ENCODE measurements at regions not wholly inside any gene's neighbourhood (a gene's known extent, or its start where the extent isn't known, plus 50 kb on each side); places are given as distances from the start of the nearest gene placed in this dataset.
A peak's percentile ranks its signal among the peaks of the same experiment; 100 is the strongest.
"Not testable (repeated sequence)": the region's sequence is repeated elsewhere in the genome, so short reads cannot be mapped to it uniquely, and the experiment has no call there.

DNA sequence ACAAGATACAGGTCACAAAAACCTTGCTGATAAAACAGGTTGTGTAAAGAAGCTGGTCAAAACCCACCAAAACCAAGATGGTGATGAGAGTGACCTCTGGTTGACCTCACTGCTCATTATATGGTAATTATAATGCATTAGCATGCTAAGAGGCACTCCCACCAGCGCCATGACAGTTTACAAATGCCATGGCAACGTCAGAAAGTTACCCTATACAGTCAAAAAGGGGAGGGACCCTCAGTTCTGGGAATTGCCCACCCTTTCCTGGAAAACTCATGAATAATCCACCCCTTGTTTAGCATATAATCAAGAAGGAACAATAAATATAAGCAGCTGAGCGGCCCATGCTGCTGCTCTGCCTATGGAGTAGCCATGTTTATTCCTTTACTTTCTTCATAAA, 434.1 kb downstream of the ZNF536 start:
- DNase-seq = no peak

DNA sequence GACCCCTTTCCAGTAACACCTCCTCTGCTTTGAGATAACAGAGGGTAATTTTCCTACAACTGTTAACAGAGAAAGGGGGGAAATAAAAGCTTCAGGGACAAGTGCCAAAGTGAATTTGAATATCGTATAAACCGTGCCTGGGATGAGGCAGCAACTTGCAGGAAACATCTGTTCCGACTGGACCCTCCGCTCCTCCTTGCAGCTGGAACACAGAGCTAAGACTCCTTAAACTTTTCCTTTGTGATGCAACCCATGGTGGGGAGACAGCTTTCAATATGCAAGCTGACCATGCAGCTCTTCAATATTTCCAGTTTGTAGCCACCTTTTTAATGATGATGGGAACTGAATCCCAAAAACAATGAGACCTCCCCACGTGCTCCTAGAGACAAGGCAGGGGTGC, 432.6 kb downstream of the ZNF536 start:
- DNase-seq = no peak

DNA sequence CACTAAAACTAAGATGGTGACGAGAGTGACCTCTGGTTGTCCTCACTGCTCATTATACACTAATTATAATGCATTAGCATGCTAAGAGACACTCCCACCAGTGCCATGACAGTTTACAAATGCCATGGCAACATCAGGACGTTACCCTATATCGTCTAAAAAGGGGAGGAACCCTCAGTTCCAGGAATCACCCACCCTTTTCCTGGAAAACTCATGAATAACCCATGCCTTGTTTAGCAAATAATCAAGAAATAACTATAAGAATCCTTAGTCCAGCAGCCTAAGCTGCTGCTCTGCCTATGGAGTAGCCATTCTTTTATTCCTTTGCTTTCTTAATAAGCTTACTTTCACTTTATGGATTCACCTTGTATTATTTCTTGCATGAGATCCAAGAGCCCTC, 432.1 kb downstream of the ZNF536 start:
- not testable (repeated sequence) for DNase-seq

DNA sequence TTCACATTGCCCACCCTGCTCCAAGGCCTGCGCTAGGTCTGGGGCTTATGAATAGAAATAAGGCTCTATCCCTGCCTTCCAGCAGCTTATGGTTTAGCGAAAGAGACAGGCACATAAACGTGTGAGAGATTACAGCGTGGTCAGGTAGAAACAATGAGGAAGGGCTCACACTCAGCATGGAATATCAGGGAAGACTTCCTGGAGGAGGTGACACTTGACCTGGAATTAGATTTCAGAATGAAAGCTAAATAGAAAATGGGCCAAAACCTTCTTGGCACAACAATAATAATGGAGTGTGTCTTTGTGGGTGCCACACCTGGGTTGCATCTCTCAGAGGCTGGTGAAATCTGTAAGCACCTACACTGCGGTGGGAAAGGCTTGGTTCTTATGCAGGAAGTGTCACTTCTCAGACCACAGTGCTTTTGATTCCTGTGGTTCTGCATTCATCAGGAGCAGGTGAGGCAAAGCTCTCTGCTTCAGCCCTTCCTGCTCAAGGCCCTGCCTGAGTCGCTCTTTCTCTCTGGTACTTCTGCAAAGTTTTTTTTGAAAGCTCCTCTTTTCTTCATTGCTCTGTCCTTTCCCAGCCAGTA, 430.3 kb downstream of the ZNF536 start:
- no peak for DNase-seq

DNA sequence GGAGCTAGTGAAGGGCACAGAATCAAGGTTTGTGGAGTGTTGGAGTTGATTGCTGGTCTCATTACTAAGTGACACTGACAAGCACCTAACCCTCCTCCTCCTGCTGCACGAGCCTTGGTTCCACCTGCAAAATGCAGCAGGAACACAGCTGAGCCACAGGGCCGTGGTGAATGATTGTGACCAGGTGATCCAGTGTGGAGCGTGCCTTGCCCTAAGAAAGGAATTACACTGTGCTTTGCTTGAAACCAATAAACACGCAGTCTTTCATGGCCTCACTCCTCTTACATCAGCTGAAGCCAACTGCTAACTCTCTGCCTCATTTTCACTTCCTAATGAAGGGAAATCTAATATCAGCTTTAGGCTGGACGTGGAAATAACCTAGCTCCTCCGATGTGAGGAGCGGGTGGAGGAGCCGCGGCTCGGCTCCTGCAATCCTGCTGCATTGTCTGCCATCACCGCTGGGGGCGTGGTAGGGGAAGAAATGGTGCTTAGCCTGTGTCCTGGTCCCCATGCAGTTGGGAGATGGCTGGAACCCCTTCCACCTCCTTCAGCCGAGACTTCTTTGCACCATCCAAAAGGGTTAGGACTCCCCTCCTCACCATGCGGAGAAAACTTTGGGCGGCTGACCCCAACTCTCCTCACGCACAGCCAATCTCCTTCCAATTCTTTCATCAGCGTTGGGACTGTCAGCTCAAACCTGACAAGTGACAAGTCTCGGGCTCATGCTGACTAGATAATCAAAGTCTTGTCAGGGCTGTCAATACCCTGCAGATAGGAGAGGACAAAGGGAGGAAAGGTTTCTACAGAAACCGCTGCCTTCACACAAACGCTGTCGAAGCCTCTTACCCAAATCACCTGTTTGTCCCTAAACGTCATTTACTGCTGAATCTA, 427.9 kb downstream of the ZNF536 start:
- DNase-seq = no peak

DNA sequence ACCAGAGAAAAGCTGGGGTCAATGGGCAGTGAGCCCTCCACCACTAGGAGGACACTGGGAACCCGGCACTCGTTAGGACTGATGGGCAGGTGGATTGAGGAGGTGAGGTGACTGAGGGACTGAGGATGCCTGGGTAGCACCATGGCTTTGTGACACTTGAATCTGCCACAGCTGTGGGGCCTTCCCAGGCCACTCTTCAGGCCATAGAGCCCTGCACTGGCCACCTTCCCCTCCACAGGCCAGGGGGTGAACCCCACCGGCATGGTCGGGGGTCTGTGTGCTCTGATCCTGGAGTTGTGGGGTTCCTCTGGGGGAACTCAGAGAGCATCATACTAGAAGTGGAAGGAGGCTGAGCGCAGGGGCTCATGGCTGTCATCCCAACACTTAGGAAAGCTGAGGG, 423.5 kb downstream of the ZNF536 start:
- no peak for DNase-seq

DNA sequence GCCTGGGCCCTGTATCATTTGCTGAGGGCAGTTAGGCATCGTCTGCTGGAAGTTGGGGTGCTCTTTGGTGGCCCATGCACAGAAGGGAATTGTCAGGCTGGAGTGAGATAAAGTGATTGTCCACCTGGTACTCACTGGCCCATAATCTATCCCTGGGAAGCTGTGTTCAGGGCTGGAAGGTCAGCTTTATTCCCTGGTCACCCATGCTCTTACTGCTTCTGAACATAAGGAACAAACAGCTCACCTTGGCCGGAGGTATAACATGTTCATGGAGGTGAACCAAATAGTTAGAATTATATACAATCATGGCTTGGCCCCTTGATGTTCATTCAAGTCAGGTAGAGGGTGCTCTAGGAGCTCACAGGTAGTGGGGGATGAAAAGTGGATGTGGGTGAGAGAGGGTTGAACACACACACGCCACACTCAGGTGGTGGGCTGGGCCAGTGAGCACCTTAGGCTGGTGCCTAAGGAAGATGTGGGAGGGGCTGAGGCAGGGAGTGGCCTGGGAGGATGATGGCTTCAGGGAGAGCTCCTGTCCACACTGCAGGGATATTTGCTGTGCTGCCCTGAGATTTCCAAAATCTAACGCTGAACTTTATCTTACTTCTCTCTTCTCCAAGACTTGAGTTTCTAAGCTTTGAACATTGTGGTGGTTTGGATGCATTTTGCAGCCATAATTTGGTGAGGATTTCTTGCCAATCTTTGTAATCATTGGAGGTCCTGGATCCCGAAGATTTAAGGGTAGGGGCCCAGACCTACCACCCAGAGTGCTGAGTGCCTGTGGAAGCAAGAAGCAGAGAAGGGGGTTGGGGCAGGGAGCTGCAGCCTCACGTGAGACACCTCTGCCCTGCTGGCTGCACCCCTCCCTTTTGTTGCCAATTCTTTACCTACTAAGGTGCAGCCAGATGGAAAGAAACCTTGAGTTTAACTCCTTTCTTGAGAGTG, 420.6 kb downstream of the ZNF536 start:
- no peak for DNase-seq

DNA sequence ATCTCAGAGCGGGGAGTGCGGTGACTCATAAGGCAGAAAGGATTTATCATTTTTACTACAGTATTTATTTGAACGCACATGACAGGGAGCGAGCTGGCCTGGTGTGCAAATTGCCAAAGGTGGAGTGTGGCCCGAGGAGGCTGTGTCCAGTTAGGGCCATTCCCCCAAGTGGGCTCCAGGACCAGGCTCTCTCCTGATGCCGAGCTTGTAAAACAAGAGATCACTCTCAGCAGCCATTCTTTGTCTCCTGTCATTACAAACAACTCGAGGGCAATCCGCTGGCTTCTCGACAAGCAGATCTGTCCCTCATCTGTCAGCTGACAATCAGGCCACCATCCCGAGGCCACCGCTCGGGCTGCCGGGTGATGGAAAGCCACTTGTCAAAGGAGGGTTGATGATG, 418.9 kb downstream of the ZNF536 start:
- DNase-seq = no peak

DNA sequence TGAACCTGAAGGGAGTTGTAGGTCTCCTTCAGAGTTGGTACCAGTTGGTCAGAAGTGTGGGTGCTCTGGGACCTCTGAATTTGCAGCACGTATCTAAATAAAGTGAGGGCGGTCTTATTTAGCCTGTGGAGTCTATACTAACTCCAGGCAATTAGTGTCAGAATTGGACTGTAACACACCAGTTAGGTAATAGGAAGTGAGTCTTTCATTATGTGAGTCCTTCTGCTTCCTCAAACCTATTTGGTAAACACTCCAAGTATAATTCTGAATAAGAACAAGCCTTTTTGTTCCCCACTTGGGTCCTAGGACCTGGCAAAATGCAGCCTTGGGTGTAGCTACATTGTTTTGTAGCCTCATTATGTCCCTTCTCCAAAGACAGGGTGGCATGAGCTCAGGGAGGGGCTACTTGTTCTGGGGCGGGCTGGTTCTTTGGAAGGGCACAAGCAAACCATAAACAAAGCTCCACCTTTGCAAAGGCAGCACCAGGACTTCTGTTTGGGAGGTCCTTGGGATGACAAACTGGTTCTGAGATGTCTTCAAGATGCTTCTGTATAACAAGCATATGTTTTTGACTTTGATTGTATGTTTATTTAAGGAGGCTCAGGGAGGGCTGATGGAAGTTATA, 418.0 kb downstream of the ZNF536 start:
- no peak for DNase-seq

DNA sequence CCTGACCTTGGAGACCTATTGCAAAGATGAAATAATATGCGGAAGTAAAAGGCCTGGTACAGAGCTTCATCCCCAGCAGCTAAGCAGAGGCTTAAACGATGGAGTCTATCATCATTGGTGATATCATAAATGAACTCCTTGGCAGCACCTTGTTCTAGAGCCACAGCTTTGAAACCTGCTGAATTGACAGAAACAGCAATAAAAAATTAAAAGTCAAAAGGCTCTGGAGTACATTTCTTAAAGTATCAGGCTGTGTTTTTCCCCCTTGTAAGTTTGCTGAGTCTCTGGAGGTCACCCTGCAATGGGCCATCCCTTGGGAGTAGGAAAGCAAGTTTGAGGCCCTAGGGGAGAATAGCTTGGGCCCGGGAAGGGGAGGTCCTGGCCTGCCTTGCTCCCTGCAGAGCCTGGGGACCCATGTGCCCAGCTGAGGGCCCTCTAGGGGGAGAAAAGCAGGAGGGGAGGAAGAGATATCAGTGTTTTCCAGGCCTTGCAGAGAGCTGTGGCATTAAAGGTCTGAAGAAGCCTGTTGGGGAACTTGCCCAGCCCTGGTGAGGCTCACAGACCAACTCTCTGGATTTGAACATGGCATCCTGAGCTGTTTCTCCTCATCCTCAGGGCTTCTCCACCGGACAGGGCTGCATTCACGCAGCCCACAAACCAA, 416.1 kb downstream of the ZNF536 start:
- DNase-seq = no peak

DNA sequence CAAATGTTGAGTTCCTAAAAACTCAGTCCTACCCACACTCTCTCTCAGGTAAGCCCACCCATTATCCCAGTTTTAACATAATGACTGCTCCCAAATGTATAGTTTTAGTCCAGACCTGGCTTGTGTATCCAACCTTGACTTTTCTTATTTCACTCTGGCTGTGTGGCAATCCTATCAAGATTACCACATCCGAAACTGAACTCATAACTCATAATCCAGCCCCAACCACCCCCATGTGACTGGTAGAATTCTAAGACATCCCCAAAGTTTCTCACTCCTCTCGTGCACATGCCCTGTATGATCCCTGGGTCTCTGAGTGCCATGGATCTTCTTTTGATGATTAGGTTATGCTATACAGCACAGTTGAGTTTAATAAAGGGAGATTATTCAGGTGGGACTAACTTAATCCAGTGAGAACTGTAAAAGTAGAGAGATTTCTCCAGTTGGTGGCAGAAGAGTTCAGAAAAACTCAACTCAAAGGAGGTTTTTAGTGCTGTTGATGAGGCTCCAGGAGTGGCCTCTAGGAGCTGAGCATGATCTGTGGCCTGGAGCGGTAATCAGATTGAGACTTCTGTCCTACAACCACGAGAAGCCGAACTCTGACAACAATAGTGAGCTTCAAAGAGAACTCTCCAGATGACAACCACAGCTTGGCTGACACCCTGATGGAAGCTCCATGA, 413.4 kb downstream of the ZNF536 start:
- DNase-seq = no peak

DNA sequence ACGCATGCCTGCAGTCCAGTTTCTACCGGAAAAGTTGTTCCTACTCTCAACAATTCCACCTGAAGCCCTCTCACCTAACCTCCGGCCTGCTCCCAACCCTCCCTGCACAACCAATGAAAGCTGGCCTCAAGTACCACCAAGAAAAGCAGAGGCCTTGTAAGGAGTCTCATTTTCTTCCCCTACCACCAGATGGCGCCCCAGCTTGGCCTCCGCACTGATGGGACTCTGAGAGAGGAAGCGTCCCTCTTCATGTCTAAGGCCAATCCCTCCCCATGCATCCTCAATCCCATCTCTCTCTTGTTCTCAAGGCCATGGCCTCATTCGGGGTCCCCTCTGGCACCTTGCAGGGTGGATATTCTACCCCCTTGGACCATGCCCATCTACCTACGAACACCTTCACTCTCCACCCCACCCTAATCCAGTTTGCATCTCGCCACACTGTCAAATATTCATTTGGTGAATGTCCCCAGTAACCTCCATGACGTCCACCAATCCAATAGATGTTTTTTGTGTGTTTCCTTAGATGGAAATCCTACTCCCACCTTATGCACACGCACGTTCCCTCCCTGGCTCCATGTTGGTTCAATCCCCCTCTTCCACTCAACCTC, 412.8 kb downstream of the ZNF536 start:
- DNase-seq = no peak

DNA sequence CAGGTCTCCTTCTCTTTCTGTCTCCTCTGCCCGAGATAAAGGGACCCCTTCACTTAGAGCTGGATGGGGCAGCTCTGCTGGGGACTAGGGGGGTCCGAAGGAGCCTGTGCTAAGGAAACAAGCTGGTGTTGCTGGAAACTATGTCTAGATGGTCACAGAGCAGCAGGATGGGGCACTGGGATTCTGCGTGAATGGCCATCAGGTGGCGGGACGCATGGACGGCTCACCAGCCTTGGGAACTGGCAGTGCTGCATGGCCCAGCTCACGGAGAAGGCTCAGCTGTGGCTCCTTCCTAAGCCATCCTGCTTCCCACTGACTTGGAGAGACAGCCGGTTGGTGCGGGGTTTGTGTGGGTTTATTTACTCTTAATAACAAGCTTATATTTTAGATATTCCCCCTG, 411.8 kb downstream of the ZNF536 start:
- no peak for DNase-seq

DNA sequence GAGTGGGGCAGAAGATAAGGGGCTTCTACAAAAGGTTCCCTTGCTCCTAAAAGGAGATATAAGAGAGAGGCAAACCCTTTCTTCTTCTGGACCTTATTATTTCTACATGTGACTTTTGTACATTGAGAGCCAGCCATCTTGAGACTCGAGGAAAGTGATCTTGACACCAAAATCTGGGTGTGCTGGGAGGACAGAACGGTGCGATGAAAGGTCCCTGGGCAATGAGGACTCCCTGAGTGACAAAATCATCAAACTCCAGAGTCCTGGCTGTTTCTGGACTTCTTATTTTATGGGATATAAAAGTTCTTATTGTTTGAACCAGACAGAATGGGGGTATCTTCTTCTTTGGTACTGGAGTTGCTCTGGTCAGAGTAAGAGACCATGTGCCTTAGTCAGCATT, 411.0 kb downstream of the ZNF536 start:
- no peak for DNase-seq

DNA sequence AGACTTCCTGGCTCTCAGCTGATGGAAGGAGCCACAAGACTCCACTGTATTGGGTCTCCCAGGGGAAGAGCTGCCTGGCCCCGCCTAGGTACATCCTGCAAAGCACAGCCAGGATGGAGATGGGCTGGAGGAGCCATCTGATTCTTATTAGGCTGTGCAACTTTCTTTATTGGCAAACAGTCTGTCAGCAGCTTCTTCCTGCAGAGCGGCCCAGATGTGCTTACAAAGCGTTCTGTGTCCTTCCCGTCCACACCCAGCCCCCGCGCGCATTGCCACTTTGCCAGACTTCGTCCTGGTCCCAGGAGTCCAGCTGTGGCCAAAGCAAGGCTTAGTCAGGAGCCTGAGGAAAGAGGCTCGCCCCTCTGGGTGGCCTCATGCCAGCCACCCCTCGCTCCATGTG, 409.3 kb downstream of the ZNF536 start:
- peak; percentile 53 for DNase-seq

DNA sequence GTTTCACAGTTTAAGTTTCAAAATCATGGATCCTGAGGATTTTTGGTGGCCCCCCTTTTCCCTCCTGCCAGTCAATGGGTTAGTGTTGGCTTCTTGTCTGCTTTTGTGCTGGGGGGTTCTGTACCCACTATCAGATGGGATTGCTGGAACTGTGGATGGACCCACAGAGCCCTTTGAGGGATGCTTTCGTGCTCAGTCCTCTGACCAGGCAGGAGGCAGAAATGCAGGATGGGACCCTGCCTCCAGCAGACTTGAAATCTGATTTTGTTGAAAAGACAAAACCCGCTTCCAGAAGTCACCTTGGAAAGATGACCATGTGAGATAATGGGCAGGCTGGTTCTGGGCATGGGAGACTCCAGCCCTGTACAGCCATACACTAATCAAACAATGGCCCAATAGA, 408.9 kb downstream of the ZNF536 start:
- DNase-seq = no peak

DNA sequence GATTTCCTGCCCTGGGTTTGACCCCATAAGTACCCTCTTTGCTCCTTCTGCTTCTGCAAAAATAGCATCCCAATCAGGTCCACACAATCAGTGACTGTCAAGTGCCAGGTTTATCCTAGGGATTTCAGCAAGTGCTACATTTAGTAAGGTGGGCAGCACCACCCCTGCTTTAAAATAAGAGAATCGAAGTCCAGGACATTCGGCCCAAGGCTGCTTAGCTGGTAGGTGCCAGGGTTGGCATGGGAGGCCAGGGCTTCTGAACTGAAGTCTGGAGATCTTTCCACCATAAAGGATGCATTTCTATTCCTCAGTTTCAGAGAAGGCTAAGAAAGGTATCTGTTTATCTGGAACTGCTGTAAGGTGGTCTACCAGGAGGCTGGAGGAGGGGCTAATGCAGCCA, 408.3 kb downstream of the ZNF536 start:
- DNase-seq = no peak

DNA sequence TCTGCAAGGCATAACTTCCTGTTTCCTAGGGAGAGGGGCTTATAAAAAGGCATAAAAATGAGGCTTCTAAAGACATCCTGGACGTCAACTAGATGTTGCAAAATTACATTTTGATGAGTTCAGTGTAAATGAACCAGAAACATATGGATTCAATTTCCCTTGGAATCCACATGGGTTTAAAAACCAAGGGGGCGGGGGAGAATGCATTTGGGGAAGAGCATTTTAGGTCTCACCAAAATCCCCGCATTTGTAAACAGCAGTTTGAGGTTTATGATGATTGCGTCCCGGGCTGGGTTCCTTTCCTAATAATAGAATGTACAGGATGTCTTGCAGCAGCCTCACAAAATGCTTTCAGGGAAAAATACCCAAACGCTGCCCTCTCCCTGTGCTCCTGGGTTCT, 407.8 kb downstream of the ZNF536 start:
- DNase-seq = peak; percentile 57

DNA sequence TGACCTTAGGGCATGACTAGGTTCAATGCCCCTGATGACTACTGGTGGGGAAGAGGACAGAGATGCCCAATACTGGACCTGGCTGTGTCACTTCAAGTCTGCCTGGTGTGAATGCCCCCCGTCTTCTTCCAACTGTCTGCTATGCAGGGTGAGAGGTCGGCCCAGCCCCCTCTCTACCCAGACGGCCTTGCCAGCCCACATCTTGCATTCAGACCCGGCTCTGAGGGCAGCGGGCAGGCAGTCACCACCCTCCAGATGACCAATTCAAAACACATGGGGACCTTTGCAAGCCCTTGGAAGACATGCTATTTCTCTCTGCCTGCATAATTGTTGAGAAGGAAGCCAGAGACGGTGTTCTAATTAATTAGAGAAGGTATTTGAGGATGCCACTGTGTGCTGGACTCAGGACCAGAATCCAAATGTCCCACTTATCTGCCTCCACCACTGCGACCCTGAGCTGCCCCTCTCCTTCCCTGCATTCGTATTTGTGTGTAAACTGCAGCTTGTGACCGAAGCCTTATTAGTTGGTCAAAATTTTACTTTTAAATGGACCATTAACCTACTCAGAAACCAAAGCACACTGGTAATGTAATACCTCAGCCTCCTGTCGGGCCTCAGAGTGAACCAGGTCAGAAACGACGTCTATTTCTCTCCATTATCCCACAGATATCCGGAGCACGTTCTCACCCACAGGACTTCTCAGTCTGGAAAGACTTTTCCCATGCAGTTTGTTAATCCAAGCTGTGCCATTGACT, 407.0 kb downstream of the ZNF536 start:
- no peak for DNase-seq

DNA sequence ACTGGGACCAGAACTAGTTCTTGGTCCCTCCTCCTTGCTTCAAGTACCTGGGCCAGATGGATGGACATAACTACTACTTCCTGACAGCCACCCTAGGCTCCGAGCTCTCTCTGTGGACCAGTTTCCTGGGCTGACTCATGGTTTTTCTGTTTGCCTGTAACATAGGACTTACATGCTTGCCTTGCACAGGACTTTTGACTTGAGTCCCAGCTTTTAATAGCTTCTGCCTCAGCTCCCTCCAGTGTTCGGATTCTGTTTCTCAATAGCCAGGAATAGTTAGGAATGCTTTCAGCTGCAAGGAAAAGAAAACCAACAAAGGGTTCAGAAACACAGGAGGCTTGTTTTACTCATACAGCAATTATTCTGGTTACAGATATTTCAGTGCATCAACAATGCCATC, 405.9 kb downstream of the ZNF536 start:
- DNase-seq = no peak

DNA sequence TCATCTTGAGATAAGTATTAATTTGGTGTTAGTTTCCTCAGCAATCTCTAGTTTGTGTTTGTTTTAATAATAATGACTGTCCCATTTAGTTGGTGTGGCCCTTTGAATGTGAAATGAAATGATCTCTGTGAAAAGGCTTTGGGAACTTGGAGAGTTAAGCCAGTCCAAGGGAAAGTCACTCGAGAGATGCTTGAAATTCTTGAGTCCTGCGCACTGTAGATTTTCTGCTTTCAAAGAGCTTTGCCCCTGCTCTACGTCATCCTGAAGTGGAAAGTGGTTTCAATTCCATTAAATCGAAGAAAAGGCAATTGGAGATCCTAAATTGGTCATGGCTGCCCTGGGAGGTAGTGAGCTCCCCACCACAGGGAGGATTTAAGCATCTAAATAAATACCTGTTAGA, 403.8 kb downstream of the ZNF536 start:
- DNase-seq = no peak

Data from left hindlimb (tissue), 1 donor.